NCI-H1694 (cell line): ENCODE measurements at regions not wholly inside any gene's neighbourhood (a gene's known extent, or its start where the extent isn't known, plus 50 kb on each side); places are given as distances from the start of the nearest gene placed in this dataset.
"Not testable (repeated sequence)": the region's sequence is repeated elsewhere in the genome, so short reads cannot be mapped to it uniquely, and the experiment has no call there.

ENCODE experiments used
- DNase-seq: peaks from one replicate; lab custom pipeline; 2025; lab: John Stamatoyannopoulos, UW

- DNase-seq, result no peak
These were observed 360.7 kb downstream of the TEX13C start for GRCh38 chrX:125680366-125680765.

- no peak for DNase-seq
These were observed 361.4 kb downstream of the TEX13C start for GRCh38 chrX:125681058-125681457.

- no peak for DNase-seq
These were observed 361.8 kb downstream of the TEX13C start for GRCh38 chrX:125681507-125681906.

GRCh38 chrX:125690522-125690921 is 370.9 kb downstream of the TEX13C start:
- not testable (repeated sequence) for DNase-seq

- DNase-seq, result no peak
These were observed 374.5 kb downstream of the TEX13C start for GRCh38 chrX:125694171-125694570.

GRCh38 chrX:125709074-125709473 is 389.4 kb downstream of the TEX13C start:
- no peak for DNase-seq

- no peak for DNase-seq
These were observed 389.9 kb downstream of the TEX13C start for GRCh38 chrX:125709532-125709931.

- no peak for DNase-seq
These were observed 390.9 kb downstream of the TEX13C start for GRCh38 chrX:125710403-125711062.

GRCh38 chrX:125711103-125711502 is 391.4 kb downstream of the TEX13C start:
- DNase-seq, result no peak

- DNase-seq, result no peak
These were observed 394.0 kb downstream of the TEX13C start for GRCh38 chrX:125713633-125714032.

GRCh38 chrX:125727117-125727516 is 407.4 kb downstream of the TEX13C start:
- DNase-seq, result no peak

GRCh38 chrX:125736008-125736729 is 416.5 kb downstream of the TEX13C start:
- DNase-seq, result no peak

GRCh38 chrX:125742811-125743210 is 423.1 kb downstream of the TEX13C start:
- no peak for DNase-seq

- DNase-seq, result no peak
These were observed 421.2 kb downstream of the DCAF12L2 start for GRCh38 chrX:125744914-125745313.

- DNase-seq, result no peak
These were observed 408.1 kb downstream of the DCAF12L2 start for GRCh38 chrX:125757794-125758564.

GRCh38 chrX:125758819-125759218 is 407.3 kb downstream of the DCAF12L2 start:
- no peak for DNase-seq

- DNase-seq, result no peak
These were observed 403.1 kb downstream of the DCAF12L2 start for GRCh38 chrX:125762954-125763353.

- DNase-seq, result no peak
These were observed 400.7 kb downstream of the DCAF12L2 start for GRCh38 chrX:125765347-125765746.

GRCh38 chrX:125769628-125770027 is 396.5 kb downstream of the DCAF12L2 start:
- no peak for DNase-seq

- DNase-seq, result no peak
These were observed 387.8 kb downstream of the DCAF12L2 start for GRCh38 chrX:125778261-125778660.

- DNase-seq, result no peak
These were observed 383.9 kb downstream of the DCAF12L2 start for GRCh38 chrX:125782184-125782583.

GRCh38 chrX:125786316-125786715 is 379.8 kb downstream of the DCAF12L2 start:
- DNase-seq, result no peak

GRCh38 chrX:125791787-125792186 is 374.3 kb downstream of the DCAF12L2 start:
- DNase-seq, result no peak
